Fibroblast of lung (primary cell): ENCODE measurements at regions not wholly inside any gene's neighbourhood (a gene's known extent, or its start where the extent isn't known, plus 50 kb on each side); places are given as distances from the start of the nearest gene placed in this dataset.

Source experiments
- DNase-seq, 2 donors: peaks; one replicate each; pipeline versions ENCODE4 v3.0.0 to v3.0.0-alpha.2; 2010; ENCODE audit warnings: low read depth in 2 of 2
- H2AFZ ChIP-seq: 2 replicates; pipeline ENCODE4 v1.5.1; 2012; ENCODE audit warnings: low read length, control low read depth, inconsistent platforms
- H3K27ac ChIP-seq: 2 replicates; pipeline ENCODE4 v1.5.1; 2011; ENCODE audit warnings: low read length, control low read depth; ENCODE audit not compliant: insufficient read depth
- H3K27me3 ChIP-seq: 2 replicates; pipeline ENCODE4 v1.5.1; 2011; ENCODE audit warnings: mild to moderate bottlenecking, low read length; ENCODE audit not compliant: control insufficient read depth, insufficient read depth
- H3K36me3 ChIP-seq: 2 replicates; pipeline ENCODE4 v1.5.1; 2011; ENCODE audit warnings: low read length; ENCODE audit not compliant: control insufficient read depth, insufficient read depth
- H3K4me1 ChIP-seq: 2 replicates; pipeline ENCODE4 v1.5.1; 2011; ENCODE audit warnings: low read length; ENCODE audit not compliant: control insufficient read depth, insufficient read depth; ENCODE audit errors: extremely low read depth
- H3K4me2 ChIP-seq: 2 replicates; pipeline ENCODE4 v1.5.1; 2011; ENCODE audit warnings: low read length, control low read depth; ENCODE audit not compliant: insufficient read depth; ENCODE audit errors: extremely low read depth
- H3K4me3 ChIP-seq, 4 experiments: fragments of 200-600 bp in 1 of 4; sonication (generic) in 1 of 4; replicated peaks in 1 of 4; 2 replicates each; pipeline ENCODE4 v1.5.1; 2011 to 2016; ENCODE audit warnings: low read length in 4 of 4, low read depth in 3 of 4, mild to moderate bottlenecking in 3 of 4, control low read depth in 2 of 4, inconsistent platforms in 1 of 4, mixed read lengths in 1 of 4; ENCODE audit not compliant: insufficient read depth in 1 of 4; ENCODE audit errors: control extremely low read depth in 1 of 4
- H3K79me2 ChIP-seq: 2 replicates; pipeline ENCODE4 v1.5.1; 2012; ENCODE audit warnings: mild to moderate bottlenecking, low read length, inconsistent platforms; ENCODE audit not compliant: control insufficient read depth, insufficient read depth
- H3K9ac ChIP-seq: 2 replicates; pipeline ENCODE4 v1.5.1; 2011; ENCODE audit warnings: mild to moderate bottlenecking, low read length, control low read depth; ENCODE audit not compliant: insufficient read depth
- H3K9me3 ChIP-seq: 2 replicates; pipeline ENCODE4 v1.5.1; 2012; ENCODE audit warnings: low read depth, low read length; ENCODE audit not compliant: control insufficient read depth, insufficient read depth
- H4K20me1 ChIP-seq: 2 replicates; pipeline ENCODE4 v1.5.1; 2011; ENCODE audit warnings: low read length; ENCODE audit not compliant: control insufficient read depth, insufficient read depth; ENCODE audit errors: extremely low read depth
- CTCF ChIP-seq, 2 donors: IDR thresholded peaks in 1 of 2; conservative IDR thresholded peaks in 1 of 2; 1 replicate in 1 of 2; 2 replicates in 1 of 2; pipeline ENCODE4 v1.5.1; 2011 to 2012; ENCODE audit warnings: low read length in 2 of 2, control low read depth in 1 of 2, inconsistent platforms in 1 of 2, low read depth in 1 of 2, mild to moderate bottlenecking in 1 of 2
- EZH2 ChIP-seq: IDR thresholded peaks from 2 replicates; pipeline ENCODE4 v1.5.1; 2012; ENCODE audit warnings: low read length, control low read depth, mild to moderate bottlenecking; ENCODE audit errors: missing control alignments

GRCh38 chr3:43185983-43186314, 80.1 kb upstream of the POMGNT2 start:
- H3K4me1 ChIP-seq = peaks cover 2% of the 10 kb centered on the region
- H3K27me3 ChIP-seq = no peaks in the 10 kb centered on the region
- no peak overlapping the region for H2AFZ ChIP-seq
- H3K9me3 ChIP-seq = no peaks in the 10 kb centered on the region
- H4K20me1 ChIP-seq = no peaks in the 10 kb centered on the region
- H3K27ac ChIP-seq = no peak overlapping the region
- H3K79me2 ChIP-seq = no peaks in the 10 kb centered on the region
- H3K9ac ChIP-seq = no peak overlapping the region
- H3K4me3 ChIP-seq = no peak overlapping the region
- no peak overlapping the region for H3K4me2 ChIP-seq
- no peaks in the 10 kb centered on the region for H3K36me3 ChIP-seq
- TF ChIP-seq EZH2 (no peak), CTCF (conservative IDR thresholded peaks at IDR 0.05 in 1 of 2, IDR thresholded peaks at IDR 0.05 in 1 of 2; ENCODE audit: low read depth in 1 of 2, low read length in 2 of 2) (no peak)
- no peak for DNase-seq

- no peak overlapping the region for H3K4me3 ChIP-seq
- no peak overlapping the region for H3K27ac ChIP-seq
- TF ChIP-seq CTCF (conservative IDR thresholded peaks at IDR 0.05 in 1 of 2, IDR thresholded peaks at IDR 0.05 in 1 of 2; ENCODE audit: low read depth in 1 of 2, low read length in 2 of 2) (no peak), EZH2 (no peak)
Observed at GRCh38 chr3:43185274-43185982, 79.5 kb upstream of the POMGNT2 start.

GRCh38 chr3:43183456-43183855, 77.6 kb upstream of the POMGNT2 start:
- H3K4me1 ChIP-seq = peaks cover 8% of the 10 kb centered on the region
- no peak overlapping the region for H2AFZ ChIP-seq
- H3K4me3 ChIP-seq = no peak overlapping the region
- H3K4me2 ChIP-seq = no peak overlapping the region
- DNase-seq = no peak
- no peaks in the 10 kb centered on the region for H3K79me2 ChIP-seq
- H3K36me3 ChIP-seq = no peaks in the 10 kb centered on the region
- no peak overlapping the region for H3K9ac ChIP-seq
- no peaks in the 10 kb centered on the region for H3K9me3 ChIP-seq
- H4K20me1 ChIP-seq = no peaks in the 10 kb centered on the region
- H3K27ac ChIP-seq = no peak overlapping the region
- TF ChIP-seq CTCF (conservative IDR thresholded peaks at IDR 0.05 in 1 of 2, IDR thresholded peaks at IDR 0.05 in 1 of 2; ENCODE audit: low read depth in 1 of 2, low read length in 2 of 2) (no peak), EZH2 (no peak)
- no peaks in the 10 kb centered on the region for H3K27me3 ChIP-seq

More at GRCh38 chr3:43185274-43185982, 79.5 kb upstream of the POMGNT2 start:
- Histone ChIP-seq H3K79me2 (no peaks in the 10 kb centered on the region), H2AFZ (no peak overlapping the region), H3K9me3 (no peaks in the 10 kb centered on the region), H3K4me2 (no peak overlapping the region), H3K4me1 (peaks cover 6% of the 10 kb centered on the region), H3K9ac (no peak overlapping the region), H3K36me3 (no peaks in the 10 kb centered on the region), H4K20me1 (no peaks in the 10 kb centered on the region), H3K27me3 (no peaks in the 10 kb centered on the region)
- peak; percentile 2 to 92 for DNase-seq
